ENCODE measurements at regions not wholly inside any gene's neighbourhood (a gene's known extent, or its start where the extent isn't known, plus 50 kb on each side); places are given as distances from the start of the nearest gene placed in this dataset.

- WGBS, 2 donors = 100% methylated on average over 2 of the region's 2 CpGs
- Histone ChIP-seq H3K27ac (no peak overlapping the region), H3K36me3 (no peaks in the 10 kb centered on the region), H3K9me3 (no peaks in the 10 kb centered on the region), H3K27me3 (no peaks in the 10 kb centered on the region), H3K4me1 (no peaks in the 10 kb centered on the region), H3K4me3 (no peak overlapping the region)
- TF ChIP-seq POLR2AphosphoS5 (IDR thresholded peaks at IDR 0.05) (no peak), POLR2A (IDR thresholded peaks at IDR 0.05) (no peak), EP300 (IDR thresholded peaks at IDR 0.05) (no peak), CTCF (IDR thresholded peaks at IDR 0.05) (no peak)
- DNase-seq (no peak), ATAC-seq (ENCODE audit: low FRiP score in 2 of 2) (no peak)
These were observed 366.2 kb upstream of the CLNK start for GRCh38 chr4:11050766-11051165.

DNA sequence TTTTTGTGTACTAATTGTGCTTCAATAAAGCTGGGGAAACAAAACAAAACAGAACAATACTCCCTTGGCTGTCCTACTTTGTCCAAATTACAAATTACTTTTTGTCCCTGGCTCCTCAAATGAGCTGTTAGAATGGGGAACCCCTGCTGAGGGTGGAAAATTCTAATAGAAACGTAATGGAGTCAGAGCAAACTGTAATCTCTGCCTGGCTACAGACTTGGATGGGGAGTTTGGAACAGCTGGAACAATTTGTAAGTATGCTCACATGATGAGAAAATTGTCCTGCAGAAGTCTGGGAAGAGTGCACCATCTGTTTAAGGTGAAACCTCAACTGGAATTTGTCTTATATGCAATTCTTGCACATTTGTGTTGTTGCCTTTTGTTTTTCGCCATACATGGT, 364.4 kb upstream of the CLNK start:
- ATAC-seq (ENCODE audit: low FRiP score in 2 of 2) (no peak), DNase-seq (no peak)
- Histone ChIP-seq H3K9me3 (no peaks in the 10 kb centered on the region), H3K27me3 (no peaks in the 10 kb centered on the region), H3K4me3 (no peak overlapping the region), H3K4me1 (no peaks in the 10 kb centered on the region), H3K36me3 (no peaks in the 10 kb centered on the region), H3K27ac (no peak overlapping the region)
- WGBS, 2 donors = 79 to 83% methylated on average over 2 of the region's 2 CpGs
- no peak for TF ChIP-seq POLR2A (IDR thresholded peaks at IDR 0.05)
- TF ChIP-seq EP300 (IDR thresholded peaks at IDR 0.05) = no peak

GRCh38 chr4:11042760-11043159, 358.2 kb upstream of the CLNK start:
- no peak for TF ChIP-seq POLR2A (IDR thresholded peaks at IDR 0.05)
- TF ChIP-seq EP300 (IDR thresholded peaks at IDR 0.05) = no peak
- TF ChIP-seq CTCF (IDR thresholded peaks at IDR 0.05) = no peak
- TF ChIP-seq POLR2AphosphoS5 (IDR thresholded peaks at IDR 0.05) = no peak
- DNase-seq (no peak), ATAC-seq (ENCODE audit: low FRiP score in 2 of 2) (no peak)
- H3K9me3 ChIP-seq = no peaks in the 10 kb centered on the region
- H3K4me1 ChIP-seq = peaks cover 6 to 14% (median 8%) of the 10 kb centered on the region in 4 donors
- H3K36me3 ChIP-seq = no peaks in the 10 kb centered on the region
- H3K27me3 ChIP-seq = no peaks in the 10 kb centered on the region
- H3K4me3 ChIP-seq = no peak overlapping the region
- no peak overlapping the region for H3K27ac ChIP-seq
- WGBS, 2 donors = 82 to 95% methylated on average over 3 of the region's 3 CpGs

GRCh38 chr4:11039634-11040131, 355.1 kb upstream of the CLNK start:
- peak overlapping the region in 2 of 4 donors; percentile 0 to 10 for H3K27ac ChIP-seq
- ATAC-seq (ENCODE audit: low FRiP score in 2 of 2) = peak in 1 of 2 donors; percentile 57
- TF ChIP-seq CTCF (IDR thresholded peaks at IDR 0.05) = no peak
- TF ChIP-seq POLR2AphosphoS5 (IDR thresholded peaks at IDR 0.05) = peak in 1 of 2 donors; percentile 83
- peak in 1 of 4 donors; percentile 72 for TF ChIP-seq EP300 (IDR thresholded peaks at IDR 0.05)
- TF ChIP-seq POLR2A (IDR thresholded peaks at IDR 0.05) = no peak
- DNase-seq = peak; percentile 17 to 22
- H3K4me1 ChIP-seq = peaks cover 6 to 14% (median 8%) of the 10 kb centered on the region in 4 donors
- H3K36me3 ChIP-seq = no peaks in the 10 kb centered on the region
- no peak overlapping the region for H3K4me3 ChIP-seq
- WGBS, 2 donors = 33 to 39% methylated on average over 8 of the region's 8 CpGs
- no peaks in the 10 kb centered on the region for H3K9me3 ChIP-seq
- H3K27me3 ChIP-seq = no peaks in the 10 kb centered on the region

- DNase-seq (no peak), ATAC-seq (ENCODE audit: low FRiP score in 2 of 2) (no peak)
- Histone ChIP-seq H3K4me3 (no peak overlapping the region), H3K4me1 (peaks cover 6 to 14% (median 8%) of the 10 kb centered on the region in 4 donors), H3K27me3 (no peaks in the 10 kb centered on the region), H3K27ac (peak overlapping the region in 1 of 4 donors; percentile 10), H3K9me3 (no peaks in the 10 kb centered on the region), H3K36me3 (no peaks in the 10 kb centered on the region)
- TF ChIP-seq POLR2A (IDR thresholded peaks at IDR 0.05) = no peak
- TF ChIP-seq POLR2AphosphoS5 (IDR thresholded peaks at IDR 0.05) = no peak
- TF ChIP-seq CTCF (IDR thresholded peaks at IDR 0.05) = no peak
- no peak for TF ChIP-seq EP300 (IDR thresholded peaks at IDR 0.05)
- WGBS, 2 donors = 39 to 50% methylated on average over 4 of the region's 4 CpGs
These were observed 354.4 kb upstream of the CLNK start for GRCh38 chr4:11038926-11039325.

Measured in upper lobe of left lung (tissue), 6 donors.